GM12878 (cell line): ENCODE measurements at regions not wholly inside any gene's neighbourhood (a gene's known extent, or its start where the extent isn't known, plus 50 kb on each side); places are given as distances from the start of the nearest gene placed in this dataset.

Source experiments
- ATAC-seq: fragments of 200-7000 bp; cut with Tn5 transposase; 3 replicates; pipeline ENCODE4 v1.9.1; 2020; ENCODE audit warnings: mild to moderate bottlenecking, moderate library complexity
- BruUV-seq: library from RNA; stranded (reverse); fragments of 400-500 nt; replicated peaks from 2 replicates; lab custom pipeline; 2021; lab: Mats Ljungman, UMichigan
- CTCF ChIA-PET: fragments of 300-600 bp; sonication (Branson Sonifier 250); formaldehyde crosslinking; extraction: SDS; loops from one replicate; lab custom pipeline; 2021; ENCODE audit warnings: inconsistent platforms; lab: Yijun Ruan, JAX
- POLR2A ChIA-PET: fragments of 350-600 bp; formaldehyde crosslinking; extraction: SDS; loops from one replicate; lab custom pipeline; 2021; ENCODE audit warnings: inconsistent platforms; lab: Charles Lee
- RAD21 ChIA-PET: fragments of 300-600 bp; sonication (Branson Sonifier 250); formaldehyde crosslinking; loops from one replicate; lab custom pipeline; 2023; ENCODE audit warnings: antibody characterized with exemption; ENCODE audit not compliant: unreplicated experiment; lab: Charles Lee
- SMC1A ChIA-PET: fragments of 300-600 bp; sonication (Branson Sonifier 250); formaldehyde crosslinking; loops from one replicate; lab custom pipeline; 2023; ENCODE audit not compliant: unreplicated experiment, uncharacterized antibody; lab: Charles Lee
- DNase-seq: peaks from one replicate; pipeline ENCODE4 v3.0.0-alpha.2; 2011; ENCODE audit warnings: low read depth, low spot score
- FAIRE-seq: peaks from 3 replicates; lab custom pipeline; 2011; peaks lifted over from hg19 to GRCh38; lab: Jason Lieb, UNC
- H2AFZ ChIP-seq: 2 replicates; pipeline ENCODE4 v1.6.0; 2011; ENCODE audit warnings: low read depth, low read length, control low read depth; ENCODE audit not compliant: control insufficient read depth
- H3K27ac ChIP-seq: 2 replicates; pipeline ENCODE4 v1.5.1; 2011; ENCODE audit warnings: control low read depth; ENCODE audit not compliant: control insufficient read depth, insufficient read depth
- H3K27me3 ChIP-seq, 2 experiments: replicated peaks in 1 of 2; 2 replicates each; pipeline versions ENCODE4 v1.6.0 to v1.6.1; 2011; ENCODE audit warnings: low read length in 1 of 2; ENCODE audit not compliant: control insufficient read depth in 2 of 2, insufficient read depth in 2 of 2
- H3K36me3 ChIP-seq, 2 experiments: 2 replicates each; pipeline ENCODE4 v1.5.1; 2011; ENCODE audit warnings: low read length in 1 of 2; ENCODE audit not compliant: control insufficient read depth in 2 of 2, insufficient read depth in 2 of 2
- H3K4me1 ChIP-seq: 2 replicates; pipeline ENCODE4 v1.6.1; 2011; ENCODE audit warnings: mild to moderate bottlenecking, low read length, moderate library complexity, mixed read lengths; ENCODE audit not compliant: control insufficient read depth, insufficient read depth
- H3K4me2 ChIP-seq: 2 replicates; pipeline ENCODE4 v1.6.0; 2011; ENCODE audit warnings: control low read depth; ENCODE audit not compliant: control insufficient read depth, insufficient read depth
- H3K4me3 ChIP-seq: fragments of 200-600 bp; sonication (generic); 2 replicates; pipeline ENCODE4 v1.5.1; 2016
- H3K79me2 ChIP-seq: 2 replicates; pipeline ENCODE4 v1.6.0; 2011; ENCODE audit warnings: low read length; ENCODE audit not compliant: control insufficient read depth, insufficient read depth
- H3K9ac ChIP-seq: 2 replicates; pipeline ENCODE4 v1.8.0; 2011; ENCODE audit warnings: low read length, control low read depth, mixed read lengths; ENCODE audit not compliant: control insufficient read depth, insufficient read depth
- H3K9me3 ChIP-seq: replicated peaks from 3 replicates; pipeline ENCODE4 v1.5.1; 2011; ENCODE audit warnings: mild to moderate bottlenecking, low read length; ENCODE audit not compliant: control insufficient read depth, insufficient read depth
- H4K20me1 ChIP-seq: 2 replicates; pipeline ENCODE4 v1.6.0; 2011; ENCODE audit not compliant: control insufficient read depth, insufficient read depth
- BHLHE40 ChIP-seq, 2 experiments: fragments of 450-650 bp in 1 of 2; IDR thresholded peaks; 2 replicates each; pipeline ENCODE4 v1.6.1; 2011 to 2017; ENCODE audit warnings: low read depth in 2 of 2, borderline replicate concordance in 1 of 2, improper control_type of control experiment in 1 of 2, low read length in 1 of 2, mild to moderate bottlenecking in 1 of 2
- ELK1 ChIP-seq: IDR thresholded peaks from 2 replicates; pipeline ENCODE4 v1.6.1; 2012; ENCODE audit warnings: low read depth, low read length, improper control_type of control experiment
- NRF1 ChIP-seq: conservative IDR thresholded peaks from 2 replicates; pipeline ENCODE4 v1.6.1; 2011; ENCODE audit warnings: mild to moderate bottlenecking, low read depth, low read length, improper control_type of control experiment
- RUNX3 ChIP-seq: IDR thresholded peaks from 2 replicates; pipeline ENCODE4 v1.6.1; 2012; ENCODE audit warnings: low read length, inconsistent platforms
- SMC3 ChIP-seq: IDR thresholded peaks from 2 replicates; pipeline ENCODE4 v1.6.1; 2011; ENCODE audit warnings: low read length, improper control_type of control experiment, borderline replicate concordance
- SRF ChIP-seq, 2 experiments: IDR thresholded peaks; 2 replicates each; pipeline ENCODE4 v1.6.1; 2011; ENCODE audit warnings: low read depth in 2 of 2, low read length in 2 of 2, mild to moderate bottlenecking in 1 of 2, moderate library complexity in 1 of 2
- SUZ12 ChIP-seq: fragments of 200-600 bp; sonication (generic); IDR thresholded peaks from one replicate; pipeline ENCODE4 v1.6.1; 2018; ENCODE audit warnings: antibody characterized with exemption, mild to moderate bottlenecking; ENCODE audit not compliant: unreplicated experiment
- TCF12 ChIP-seq: IDR thresholded peaks from 2 replicates; pipeline ENCODE4 v1.6.1; 2011; ENCODE audit warnings: low read depth, mild to moderate bottlenecking, low read length
- ZNF622 ChIP-seq: fragments of 450-650 bp; IDR thresholded peaks from 2 replicates; pipeline ENCODE4 v1.6.1; 2017; ENCODE audit warnings: mild to moderate bottlenecking, inconsistent platforms
- WGBS: methylation state at CpG from one replicate; pipeline ENCODE4 v1.1.6; 2016; ENCODE audit warnings: low lambda C conversion rate; ENCODE audit not compliant: insufficient replicate concordance, insufficient coverage; ENCODE audit errors: missing lambda C conversion rate; 5-methylcytosine and 5-hydroxymethylcytosine counted together
- in situ Hi-C: fragments of 300-500 bp; cut with MboI; formaldehyde crosslinking; loops from 9 replicates; pipeline ENCODE4 v1.14.3; 2018; ENCODE audit warnings: mixed read lengths
- intact Hi-C: fragments of 100-400 bp; cut with micrococcal nuclease; formaldehyde crosslinking; loops from one replicate; pipeline ENCODE4 v1.14.2; 2022; ENCODE audit not compliant: unreplicated experiment
- TF ChIP-seq, protein P1 (sequence below): fragments of 450-650 bp; IDR thresholded peaks from 2 replicates; pipeline ENCODE4 v1.6.1; 2016; ENCODE audit warnings: mild to moderate bottlenecking
- TF ChIP-seq, protein P2 (sequence below): fragments of 450-650 bp; IDR thresholded peaks from 2 replicates; pipeline ENCODE4 v1.6.1; 2017; ENCODE audit warnings: mild to moderate bottlenecking, low read depth, inconsistent platforms; ENCODE audit not compliant: poor library complexity, severe bottlenecking

DNA sequence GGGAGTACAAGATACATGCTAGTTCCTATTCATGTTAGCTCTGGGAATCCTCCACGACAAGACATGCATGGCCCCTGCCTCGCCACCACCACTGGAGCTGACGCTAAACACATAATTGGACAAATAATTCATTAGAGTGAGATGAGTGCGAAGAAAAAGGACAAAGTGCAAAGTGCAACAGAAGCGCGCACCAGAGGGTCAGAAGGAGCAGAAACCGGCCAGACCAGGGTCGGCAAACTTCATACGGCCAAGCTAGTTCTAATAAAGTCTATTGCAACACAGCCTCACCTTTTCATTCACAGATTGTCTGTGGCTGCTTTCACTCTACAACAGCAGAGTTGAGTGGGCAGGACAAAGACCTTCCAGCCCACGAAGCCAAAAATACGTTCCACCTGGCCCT lies 266.1 kb upstream of the KLHL29 start:
- no peak overlapping the region for H3K9ac ChIP-seq
- H3K36me3 ChIP-seq, result no peaks in the 10 kb centered on the region
- DNase-seq (no peak), ATAC-seq (no peak), FAIRE-seq (no peak)
- ChIA-PET POLR2A (no interaction called here), SMC1A (interaction anchor here (1.0 kb wide), 1 partner anchor 13 kb away, joined by 3 read pairs; no protein-coding TSS in a partner anchor), CTCF (interaction anchor here (0.6 kb wide), 1 partner anchor 228 kb away, joined by 4 read pairs; no protein-coding TSS in a partner anchor), RAD21 (no interaction called here)
- no TSS peak for BruUV-seq
- no peak overlapping the region for H3K4me3 ChIP-seq
- 50% methylated on average over 11 of the region's 11 CpGs for WGBS
- H4K20me1 ChIP-seq, result no peaks in the 10 kb centered on the region
- in situ Hi-C loops, result no loop called here
- intact Hi-C loops, result no loop called here
- no peak overlapping the region for H3K27ac ChIP-seq
- H3K79me2 ChIP-seq, result no peaks in the 10 kb centered on the region
- H3K4me1 ChIP-seq, result no peaks in the 10 kb centered on the region
- H3K9me3 ChIP-seq, result no peaks in the 10 kb centered on the region
- H2AFZ ChIP-seq, result no peak overlapping the region
- peaks cover 0 to 2% of the 10 kb centered on the region in 2 experiments; a peak in 1 of 4 replicates for H3K27me3 ChIP-seq
- H3K4me2 ChIP-seq, result no peak overlapping the region
- TF ChIP-seq TCF12, result no peak
- no peak for TF ChIP-seq SUZ12
- no peak for TF ChIP-seq BHLHE40 (IDR thresholded peaks at IDR 0.05; ENCODE audit: borderline replicate concordance in 1 of 2, low read depth in 2 of 2, low read length in 1 of 2)
- TF ChIP-seq, protein P1, sequence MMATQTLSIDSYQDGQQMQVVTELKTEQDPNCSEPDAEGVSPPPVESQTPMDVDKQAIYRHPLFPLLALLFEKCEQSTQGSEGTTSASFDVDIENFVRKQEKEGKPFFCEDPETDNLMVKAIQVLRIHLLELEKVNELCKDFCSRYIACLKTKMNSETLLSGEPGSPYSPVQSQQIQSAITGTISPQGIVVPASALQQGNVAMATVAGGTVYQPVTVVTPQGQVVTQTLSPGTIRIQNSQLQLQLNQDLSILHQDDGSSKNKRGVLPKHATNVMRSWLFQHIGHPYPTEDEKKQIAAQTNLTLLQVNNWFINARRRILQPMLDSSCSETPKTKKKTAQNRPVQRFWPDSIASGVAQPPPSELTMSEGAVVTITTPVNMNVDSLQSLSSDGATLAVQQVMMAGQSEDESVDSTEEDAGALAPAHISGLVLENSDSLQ, result no peak
- no peak for TF ChIP-seq ELK1
- no peak for TF ChIP-seq SRF (IDR thresholded peaks at IDR 0.05; ENCODE audit: low read depth in 2 of 2, low read length in 2 of 2)
- TF ChIP-seq RUNX3, result no peak
- no peak for TF ChIP-seq SMC3
- no peak for TF ChIP-seq NRF1
- no peak for TF ChIP-seq ZNF622
- TF ChIP-seq, protein P2, sequence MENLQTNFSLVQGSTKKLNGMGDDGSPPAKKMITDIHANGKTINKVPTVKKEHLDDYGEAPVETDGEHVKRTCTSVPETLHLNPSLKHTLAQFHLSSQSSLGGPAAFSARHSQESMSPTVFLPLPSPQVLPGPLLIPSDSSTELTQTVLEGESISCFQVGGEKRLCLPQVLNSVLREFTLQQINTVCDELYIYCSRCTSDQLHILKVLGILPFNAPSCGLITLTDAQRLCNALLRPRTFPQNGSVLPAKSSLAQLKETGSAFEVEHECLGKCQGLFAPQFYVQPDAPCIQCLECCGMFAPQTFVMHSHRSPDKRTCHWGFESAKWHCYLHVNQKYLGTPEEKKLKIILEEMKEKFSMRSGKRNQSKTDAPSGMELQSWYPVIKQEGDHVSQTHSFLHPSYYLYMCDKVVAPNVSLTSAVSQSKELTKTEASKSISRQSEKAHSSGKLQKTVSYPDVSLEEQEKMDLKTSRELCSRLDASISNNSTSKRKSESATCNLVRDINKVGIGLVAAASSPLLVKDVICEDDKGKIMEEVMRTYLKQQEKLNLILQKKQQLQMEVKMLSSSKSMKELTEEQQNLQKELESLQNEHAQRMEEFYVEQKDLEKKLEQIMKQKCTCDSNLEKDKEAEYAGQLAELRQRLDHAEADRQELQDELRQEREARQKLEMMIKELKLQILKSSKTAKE, result no peak
